HEK293T (cell line): ENCODE measurements at regions not wholly inside any gene's neighbourhood (a gene's known extent, or its start where the extent isn't known, plus 50 kb on each side); places are given as distances from the start of the nearest gene placed in this dataset.

Experiments used
- CTCF ChIA-PET: fragments of 350-600 bp; formaldehyde crosslinking; extraction: SDS; loops from one replicate; lab custom pipeline; 2021; ENCODE audit warnings: antibody characterized with exemption, inconsistent platforms; lab: Yijun Ruan, JAX
- POLR2A ChIA-PET: fragments of 350-600 bp; formaldehyde crosslinking; extraction: SDS; loops from one replicate; lab custom pipeline; 2020; ENCODE audit warnings: antibody characterized with exemption, inconsistent platforms; lab: Yijun Ruan, JAX
- DNase-seq: peaks from one replicate; pipeline ENCODE4 v3.0.0; 2012; ENCODE audit warnings: mixed read lengths; ENCODE audit errors: extremely low spot score
- ARNT ChIP-seq: fragments of 450-650 bp; IDR thresholded peaks from 2 replicates; pipeline ENCODE4 v1.6.1; 2017; ENCODE audit warnings: mild to moderate bottlenecking
- BHLHE40 ChIP-seq: fragments of 450-650 bp; IDR thresholded peaks from 2 replicates; pipeline ENCODE4 v1.6.1; 2016; ENCODE audit warnings: mild to moderate bottlenecking, moderate library complexity, borderline replicate concordance
- CTBP1 ChIP-seq: fragments of 450-650 bp; IDR thresholded peaks from 2 replicates; pipeline ENCODE4 v1.6.1; 2016; ENCODE audit warnings: borderline replicate concordance
- ELF4 ChIP-seq: fragments of 450-650 bp; IDR thresholded peaks from 2 replicates; pipeline ENCODE4 v1.6.1; 2017; ENCODE audit warnings: antibody characterized with exemption
- FOXA1 ChIP-seq: fragments of 450-650 bp; IDR thresholded peaks from 2 replicates; pipeline ENCODE4 v1.6.1; 2016; ENCODE audit warnings: mild to moderate bottlenecking
- FOXK2 ChIP-seq: fragments of 450-650 bp; IDR thresholded peaks from 2 replicates; pipeline ENCODE4 v1.6.1; 2016; ENCODE audit warnings: mild to moderate bottlenecking
- FOXM1 ChIP-seq: fragments of 450-650 bp; IDR thresholded peaks from 2 replicates; pipeline ENCODE4 v1.6.1; 2017; ENCODE audit warnings: mild to moderate bottlenecking, borderline replicate concordance
- HDGF ChIP-seq: fragments of 450-650 bp; IDR thresholded peaks from 2 replicates; pipeline ENCODE4 v1.6.1; 2017; ENCODE audit warnings: antibody characterized with exemption, borderline replicate concordance
- L3MBTL2 ChIP-seq: fragments of 450-650 bp; conservative IDR thresholded peaks from 2 replicates; pipeline ENCODE4 v1.6.1; 2016; ENCODE audit warnings: mild to moderate bottlenecking
- LEF1 ChIP-seq: fragments of 450-650 bp; IDR thresholded peaks from 2 replicates; pipeline ENCODE4 v1.6.1; 2017; ENCODE audit warnings: mild to moderate bottlenecking, borderline replicate concordance
- NFRKB ChIP-seq: fragments of 450-650 bp; IDR thresholded peaks from 2 replicates; pipeline ENCODE4 v1.6.1; 2016; ENCODE audit warnings: mild to moderate bottlenecking, moderate library complexity
- SP1 ChIP-seq: fragments of 450-650 bp; IDR thresholded peaks from 2 replicates; pipeline ENCODE4 v1.6.1; 2017
- SUZ12 ChIP-seq: fragments of 450-650 bp; IDR thresholded peaks from 2 replicates; pipeline ENCODE4 v1.6.1; 2016; ENCODE audit warnings: mild to moderate bottlenecking
- TARDBP ChIP-seq: fragments of 450-650 bp; IDR thresholded peaks from 2 replicates; pipeline ENCODE4 v1.6.1; 2016
- ZNF384 ChIP-seq: fragments of 450-650 bp; IDR thresholded peaks from 2 replicates; pipeline ENCODE4 v1.6.1; 2016
- TF ChIP-seq, protein P1 (sequence below): fragments of 450-650 bp; IDR thresholded peaks from 2 replicates; pipeline ENCODE4 v1.6.1; 2016

- TF ChIP-seq FOXM1 (no peak), SUZ12 (no peak), TARDBP (no peak), FOXA1 (no peak), L3MBTL2 (no peak), LEF1 (no peak), BHLHE40 (no peak), HDGF (no peak), SP1 (no peak), CTBP1 (no peak), FOXK2 (no peak), ARNT (no peak), NFRKB (no peak), ELF4 (no peak), ZNF384 (no peak)
- TF ChIP-seq, protein P1, sequence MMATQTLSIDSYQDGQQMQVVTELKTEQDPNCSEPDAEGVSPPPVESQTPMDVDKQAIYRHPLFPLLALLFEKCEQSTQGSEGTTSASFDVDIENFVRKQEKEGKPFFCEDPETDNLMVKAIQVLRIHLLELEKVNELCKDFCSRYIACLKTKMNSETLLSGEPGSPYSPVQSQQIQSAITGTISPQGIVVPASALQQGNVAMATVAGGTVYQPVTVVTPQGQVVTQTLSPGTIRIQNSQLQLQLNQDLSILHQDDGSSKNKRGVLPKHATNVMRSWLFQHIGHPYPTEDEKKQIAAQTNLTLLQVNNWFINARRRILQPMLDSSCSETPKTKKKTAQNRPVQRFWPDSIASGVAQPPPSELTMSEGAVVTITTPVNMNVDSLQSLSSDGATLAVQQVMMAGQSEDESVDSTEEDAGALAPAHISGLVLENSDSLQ: no peak
- CTCF ChIA-PET: no interaction called here
- POLR2A ChIA-PET: no interaction called here
- DNase-seq: no peak
Observed at GRCh38 chr17:54745239-54745638, 155.4 kb upstream of the TOM1L1 start.

- ChIA-PET CTCF (no interaction called here), POLR2A (no interaction called here)
- no peak for DNase-seq
- TF ChIP-seq ZNF384 (no peak), TARDBP (no peak), FOXK2 (no peak)
Observed at GRCh38 chr17:54745862-54746261, 154.8 kb upstream of the TOM1L1 start.

GRCh38 chr17:54749157-54749556 is 151.5 kb upstream of the TOM1L1 start:
- ChIA-PET POLR2A (no interaction called here), CTCF (no interaction called here)
- no peak for DNase-seq
- TF ChIP-seq L3MBTL2 (no peak), BHLHE40 (no peak)

DNA sequence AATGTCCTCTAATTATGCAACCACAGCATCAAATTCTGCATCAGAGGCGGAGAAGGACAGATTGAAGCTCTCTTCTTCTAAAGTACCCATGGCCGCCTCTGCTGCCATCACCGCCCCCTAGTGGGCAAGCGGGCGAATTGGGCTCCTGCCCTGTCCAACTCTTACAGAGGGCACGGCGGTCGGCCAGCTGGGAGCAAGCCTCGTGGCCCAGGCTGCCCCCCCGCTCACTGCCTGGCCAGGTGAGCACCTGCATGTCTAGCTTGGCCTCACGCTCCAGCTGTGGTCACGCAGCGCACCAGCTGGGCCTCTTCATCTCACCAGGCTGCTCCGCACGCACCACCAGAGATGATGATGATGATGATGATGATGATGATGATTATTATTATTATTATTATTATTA is 146.1 kb upstream of the TOM1L1 start:
- TF ChIP-seq FOXK2 (no peak), HDGF (no peak), ELF4 (no peak), SUZ12 (no peak), LEF1 (no peak), ARNT (no peak), BHLHE40 (no peak), FOXM1 (no peak)
- CTCF ChIA-PET: interaction anchor here (0.5 to 1.6 kb wide), 6 partner anchors 11 to 1711 kb away, joined by 3 to 5 read pairs (median 4); no protein-coding TSS in a partner anchor
- peak; percentile 60 for DNase-seq
- POLR2A ChIA-PET: no interaction called here

- TF ChIP-seq FOXM1 (no peak), SUZ12 (no peak), ELF4 (no peak), ARNT (no peak), FOXK2 (no peak), BHLHE40 (no peak), HDGF (no peak), LEF1 (no peak)
- ChIA-PET POLR2A (no interaction called here), CTCF (no interaction called here)
- no peak for DNase-seq
Observed at GRCh38 chr17:54760836-54761235, 139.8 kb upstream of the TOM1L1 start.

GRCh38 chr17:54770836-54771235 is 129.8 kb upstream of the TOM1L1 start:
- TF ChIP-seq FOXA1: no peak
- TF ChIP-seq TARDBP: no peak
- TF ChIP-seq FOXK2: no peak
- TF ChIP-seq HDGF: no peak
- TF ChIP-seq FOXM1: no peak
- no peak for TF ChIP-seq SUZ12
- TF ChIP-seq NFRKB: no peak
- no peak for TF ChIP-seq SP1
- TF ChIP-seq LEF1: no peak
- CTCF ChIA-PET: no interaction called here
- DNase-seq: no peak
- POLR2A ChIA-PET: no interaction called here

DNA sequence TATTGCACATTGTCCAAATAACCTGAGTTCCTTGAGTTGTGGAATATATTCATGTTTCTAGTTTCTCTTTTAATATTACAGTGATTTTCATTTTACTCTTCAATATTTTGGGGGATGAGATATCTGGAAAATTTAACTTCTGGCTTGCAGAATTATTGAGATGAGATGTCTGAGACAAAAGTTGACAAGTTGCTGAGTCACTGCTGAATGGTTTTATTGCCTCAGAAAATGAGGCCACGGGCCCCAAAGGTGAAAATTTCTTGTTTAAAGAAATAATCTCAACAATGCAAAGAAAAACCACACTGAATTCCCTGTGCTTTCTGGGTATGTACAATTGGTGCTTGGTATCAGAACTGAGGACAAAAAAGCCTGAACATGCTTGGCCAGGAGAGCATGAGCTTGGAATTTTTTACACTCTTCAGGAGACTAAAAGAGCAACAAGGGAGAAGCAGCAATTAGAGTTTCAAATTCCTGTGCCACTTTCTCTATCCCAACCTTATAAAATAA is 129.2 kb upstream of the TOM1L1 start:
- DNase-seq: no peak
- no peak for TF ChIP-seq FOXK2
- TF ChIP-seq HDGF: no peak
- TF ChIP-seq SP1: no peak
- TF ChIP-seq, protein P1: no peak
- TF ChIP-seq TARDBP: no peak
- no peak for TF ChIP-seq FOXA1
- no peak for TF ChIP-seq FOXM1
- ChIA-PET POLR2A (no interaction called here), CTCF (no interaction called here)

GRCh38 chr17:54780238-54780637 is 120.4 kb upstream of the TOM1L1 start:
- ChIA-PET CTCF (no interaction called here), POLR2A (no interaction called here)
- TF ChIP-seq L3MBTL2 (no peak), SUZ12 (no peak), HDGF (no peak), TARDBP (no peak), BHLHE40 (no peak), SP1 (no peak), ARNT (no peak)
- TF ChIP-seq, protein P1: no peak
- no peak for DNase-seq
